T-cell (primary cell): ENCODE measurements at regions not wholly inside any gene's neighbourhood (a gene's known extent, or its start where the extent isn't known, plus 50 kb on each side); places are given as distances from the start of the nearest gene placed in this dataset.

Experiments used
- ATAC-seq, 4 experiments: fragments of 200-7000 bp in 3 of 4; fragments of 150-1000 bp in 1 of 4; cut with Tn5 transposase; replicated peaks in 1 of 4; 1 replicate in 3 of 4; 2 replicates in 1 of 4; pipeline ENCODE4 v1.10.0; 2021; ENCODE audit warnings: moderate library complexity in 3 of 4, mild to moderate bottlenecking in 2 of 4, moderate number of reproducible peaks in 1 of 4
- CTCF ChIA-PET, 2 donors: fragments of 300-600 bp; sonication (Branson Sonifier 250); formaldehyde crosslinking; loops; one replicate each; lab custom pipeline; 2022; ENCODE audit warnings: antibody characterized with exemption in 2 of 2; lab: Charles Lee
- POLR2A ChIA-PET, 2 donors: fragments of 300-600 bp; sonication (Branson Sonifier 250); formaldehyde crosslinking; loops; one replicate each; lab custom pipeline; 2022; ENCODE audit warnings: antibody characterized with exemption in 2 of 2; lab: Charles Lee
- DNase-seq, 35 experiments: peaks; one replicate each; pipeline versions ENCODE4 v3.0.0 to v3.0.0-alpha.2; 2013 to 2023
- H3K27ac ChIP-seq: one replicate; pipeline ENCODE4 v1.5.1; 2013; ENCODE audit warnings: low read length
- H3K27me3 ChIP-seq, 2 experiments: replicated peaks in 1 of 2; 1 replicate in 1 of 2; 2 replicates in 1 of 2; pipeline versions ENCODE4 v1.6.1 to v1.7.0; 2013; ENCODE audit warnings: low read length in 1 of 2, mixed read lengths in 1 of 2; ENCODE audit not compliant: control insufficient read depth in 2 of 2, insufficient read depth in 2 of 2; ENCODE audit errors: extremely low read depth in 1 of 2
- H3K36me3 ChIP-seq, 2 donors: 1 replicate in 1 of 2; 2 replicates in 1 of 2; pipeline versions ENCODE4 v1.6.1 to v1.7.0; 2013; ENCODE audit warnings: low read length in 1 of 2; ENCODE audit not compliant: control insufficient read depth in 2 of 2, insufficient read depth in 1 of 2; ENCODE audit errors: extremely low read depth in 1 of 2
- H3K4me1 ChIP-seq, 2 experiments: 1 replicate in 1 of 2; 2 replicates in 1 of 2; pipeline versions ENCODE4 v1.6.1 to v1.7.0; 2013; ENCODE audit warnings: low read length in 2 of 2, mixed read lengths in 1 of 2; ENCODE audit not compliant: insufficient read depth in 2 of 2, control insufficient read depth in 1 of 2; ENCODE audit errors: extremely low read depth in 1 of 2
- H3K4me3 ChIP-seq, 2 donors: 1 replicate in 1 of 2; 2 replicates in 1 of 2; pipeline versions ENCODE4 v1.5.1 to v1.7.0; 2013; ENCODE audit warnings: mild to moderate bottlenecking in 2 of 2, low read length in 1 of 2, moderate library complexity in 1 of 2; ENCODE audit not compliant: control insufficient read depth in 1 of 2; ENCODE audit errors: extremely low read depth in 1 of 2
- H3K9me3 ChIP-seq: 2 replicates; pipeline ENCODE4 v1.7.0; 2013
- H3K27ac Mint-ChIP-seq, 2 donors: one replicate each; pipeline ENCODE4 v1.8.0; 2020 to 2021; ENCODE audit warnings: mild to moderate bottlenecking in 2 of 2, mixed read lengths in 2 of 2
- H3K27me3 Mint-ChIP-seq, 2 donors: one replicate each; pipeline ENCODE4 v1.8.0; 2021 to 2022; ENCODE audit warnings: mixed read lengths in 2 of 2
- H3K36me3 Mint-ChIP-seq: one replicate; pipeline ENCODE4 v1.8.0; 2021; ENCODE audit warnings: mixed read lengths
- H3K4me1 Mint-ChIP-seq, 3 donors: one replicate each; pipeline ENCODE4 v1.8.0; 2020 to 2022; ENCODE audit warnings: mixed read lengths in 3 of 3, mild to moderate bottlenecking in 1 of 3
- H3K4me3 Mint-ChIP-seq, 3 donors: one replicate each; pipeline ENCODE4 v1.8.0; 2020 to 2022; ENCODE audit warnings: mild to moderate bottlenecking in 3 of 3, mixed read lengths in 3 of 3, moderate library complexity in 3 of 3
- H3K9me3 Mint-ChIP-seq, 3 donors: one replicate each; pipeline ENCODE4 v1.8.0; 2020 to 2022; ENCODE audit warnings: mixed read lengths in 3 of 3
- WGBS: methylation state at CpG from one replicate; pipeline ENCODE4 v1.1.5; 2013; ENCODE audit warnings: missing lambda C conversion rate; ENCODE audit not compliant: insufficient coverage; 5-methylcytosine and 5-hydroxymethylcytosine counted together

DNA sequence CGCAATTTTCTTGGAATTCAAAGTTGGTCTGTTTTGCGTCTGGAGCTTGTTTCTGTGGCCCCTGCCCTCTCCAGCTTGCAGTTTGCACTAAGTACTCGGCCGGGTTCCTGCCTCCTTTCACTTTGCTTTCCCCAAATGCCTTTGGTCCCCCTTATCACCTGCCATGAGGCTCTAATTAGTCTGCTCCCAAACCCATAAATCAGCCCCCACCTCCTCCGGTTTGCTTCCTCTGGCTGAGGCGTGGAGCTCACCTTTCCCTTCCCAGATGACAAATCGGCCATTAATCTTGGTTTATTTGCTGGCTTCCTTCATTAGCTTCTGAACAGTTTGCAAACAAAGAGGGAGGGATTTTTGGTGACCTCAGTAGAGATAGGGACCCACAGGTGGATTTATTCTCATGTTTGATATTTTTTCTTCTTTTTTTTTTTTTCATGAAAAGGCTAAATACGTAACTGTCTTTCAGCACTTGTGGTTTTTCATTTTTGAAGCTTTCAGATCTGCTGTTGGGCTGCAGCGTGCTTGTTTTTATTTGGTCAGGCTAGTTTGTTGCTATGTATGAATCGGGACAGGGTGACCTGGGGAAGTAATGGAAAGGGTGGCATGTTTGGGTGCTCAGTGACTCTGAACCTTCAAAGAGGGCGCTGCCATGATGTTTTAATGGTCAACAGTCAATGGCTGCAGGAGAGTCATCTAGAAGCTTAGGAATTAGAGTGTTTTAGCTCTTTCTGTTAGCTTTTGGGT lies 121.7 kb upstream of the JAG1 start:
- no peak overlapping the region for H3K4me3 Mint-ChIP-seq
- 49% methylated on average over 5 of the region's 11 CpGs for WGBS
- Histone ChIP-seq H3K27me3 (no peaks in the 10 kb centered on the region), H3K27ac (no peak overlapping the region), H3K4me3 (no peak overlapping the region), H3K36me3 (no peaks in the 10 kb centered on the region), H3K9me3 (no peaks in the 10 kb centered on the region), H3K4me1 (no peaks in the 10 kb centered on the region)
- DNase-seq (no peak), ATAC-seq (no peak)
- H3K9me3 Mint-ChIP-seq: peaks cover 0 to 5% (median 0%) of the 10 kb centered on the region in 3 donors
- H3K36me3 Mint-ChIP-seq: no peaks in the 10 kb centered on the region
- H3K4me1 Mint-ChIP-seq: peaks cover 0 to 4% (median 0%) of the 10 kb centered on the region in 3 donors
- peaks cover 0 to 5% of the 10 kb centered on the region in 2 donors for H3K27me3 Mint-ChIP-seq
- CTCF ChIA-PET: no interaction called here
- H3K27ac Mint-ChIP-seq: no peak overlapping the region
- POLR2A ChIA-PET: no interaction called here

DNA sequence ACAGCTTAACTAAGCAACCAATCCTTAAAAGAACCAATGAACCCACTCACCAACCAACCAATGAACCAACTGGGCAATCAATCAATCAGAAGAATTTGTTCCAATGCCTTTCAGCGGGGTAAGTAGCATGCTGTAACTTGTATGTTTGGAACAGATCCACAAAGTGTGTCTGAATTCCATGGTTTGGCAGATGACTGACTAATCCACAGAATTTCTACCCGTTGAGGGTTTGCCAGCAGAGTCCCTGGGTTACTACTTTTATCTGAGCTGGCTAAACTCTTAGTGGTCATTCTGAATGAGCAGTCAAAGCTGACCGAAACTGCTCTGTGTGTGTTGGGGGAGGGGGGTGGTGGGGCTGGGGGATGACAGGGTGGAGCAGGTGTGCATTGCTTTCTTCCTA lies 125.0 kb upstream of the JAG1 start:
- H3K4me3 Mint-ChIP-seq: no peak overlapping the region
- Histone ChIP-seq H3K9me3 (no peaks in the 10 kb centered on the region), H3K36me3 (no peaks in the 10 kb centered on the region), H3K4me3 (no peak overlapping the region), H3K27me3 (no peaks in the 10 kb centered on the region), H3K4me1 (no peaks in the 10 kb centered on the region), H3K27ac (no peak overlapping the region)
- DNase-seq (no peak), ATAC-seq (no peak)
- H3K36me3 Mint-ChIP-seq: no peaks in the 10 kb centered on the region
- H3K27ac Mint-ChIP-seq: no peak overlapping the region
- peaks cover 3 to 5% of the 10 kb centered on the region in 2 donors for H3K27me3 Mint-ChIP-seq
- POLR2A ChIA-PET: no interaction called here
- CTCF ChIA-PET: no interaction called here
- peaks cover 0 to 13% (median 0%) of the 10 kb centered on the region in 3 donors for H3K9me3 Mint-ChIP-seq
- WGBS: 50% methylated on average over 1 of the region's 3 CpGs
- H3K4me1 Mint-ChIP-seq: no peaks in the 10 kb centered on the region

DNA sequence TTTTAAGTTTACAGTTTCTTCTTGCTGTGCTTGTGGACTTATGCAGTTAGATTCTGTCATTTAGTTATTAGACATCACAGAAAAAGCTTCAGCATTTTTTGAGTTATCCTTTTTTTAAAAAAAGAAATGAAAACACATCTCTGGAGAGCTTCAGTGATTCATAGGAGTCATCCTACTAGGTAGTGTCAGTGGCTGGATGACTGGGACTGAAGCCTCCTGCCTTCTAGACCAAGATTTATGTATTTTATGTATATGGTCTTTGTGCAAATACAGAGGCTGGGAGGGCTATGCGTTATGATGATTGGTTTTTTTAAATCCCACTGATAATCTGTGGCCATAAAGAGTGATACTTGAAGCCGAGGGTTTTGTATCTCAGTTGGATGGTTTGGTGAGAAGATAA lies 125.9 kb upstream of the JAG1 start:
- ChIA-PET CTCF (no interaction called here), POLR2A (no interaction called here)
- ATAC-seq (no peak), DNase-seq (no peak)
- no peak overlapping the region for H3K4me3 Mint-ChIP-seq
- 71% methylated on average over 2 of the region's 2 CpGs for whole genome bisulfite sequencing
- no peak overlapping the region for H3K27ac Mint-ChIP-seq
- peaks cover 0 to 13% (median 0%) of the 10 kb centered on the region in 3 donors for H3K9me3 Mint-ChIP-seq
- no peaks in the 10 kb centered on the region for H3K4me1 ChIP-seq
- H3K27me3 ChIP-seq: no peaks in the 10 kb centered on the region
- no peak overlapping the region for H3K27ac ChIP-seq
- no peaks in the 10 kb centered on the region for H3K4me1 Mint-ChIP-seq
- H3K4me3 ChIP-seq: no peak overlapping the region
- H3K27me3 Mint-ChIP-seq: peaks cover 5 to 6% of the 10 kb centered on the region in 2 donors
- H3K36me3 Mint-ChIP-seq: no peaks in the 10 kb centered on the region
- no peaks in the 10 kb centered on the region for H3K9me3 ChIP-seq
- H3K36me3 ChIP-seq: no peaks in the 10 kb centered on the region

DNA sequence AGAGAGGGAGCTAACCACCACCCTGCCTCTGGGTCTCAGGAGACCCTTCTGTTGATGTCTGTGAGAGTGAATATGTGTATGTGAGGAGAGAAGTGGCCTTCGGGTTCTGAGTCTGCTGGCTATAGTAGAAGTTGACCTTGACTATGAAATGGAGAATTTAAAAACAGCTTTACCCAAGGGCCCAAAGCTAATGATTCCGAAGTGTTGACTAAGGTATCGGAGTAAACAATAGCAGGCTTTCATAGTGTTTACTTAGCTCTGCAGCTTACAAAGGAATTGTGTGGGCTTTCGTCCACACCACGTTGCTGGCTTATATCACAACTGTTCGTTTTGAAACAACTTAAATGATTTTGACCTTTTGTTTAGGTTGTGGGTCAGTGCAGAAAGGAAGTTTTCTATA lies 126.5 kb upstream of the JAG1 start:
- DNase-seq (no peak), ATAC-seq (no peak)
- ChIA-PET POLR2A (no interaction called here), CTCF (no interaction called here)
- H3K27me3 Mint-ChIP-seq: peaks cover 5 to 6% of the 10 kb centered on the region in 2 donors
- no peaks in the 10 kb centered on the region for H3K4me1 Mint-ChIP-seq
- Histone ChIP-seq H3K27ac (no peak overlapping the region), H3K27me3 (no peaks in the 10 kb centered on the region), H3K36me3 (no peaks in the 10 kb centered on the region), H3K4me3 (no peak overlapping the region), H3K9me3 (no peaks in the 10 kb centered on the region), H3K4me1 (no peaks in the 10 kb centered on the region)
- H3K9me3 Mint-ChIP-seq: peaks cover 0 to 13% (median 0%) of the 10 kb centered on the region in 3 donors
- H3K36me3 Mint-ChIP-seq: no peaks in the 10 kb centered on the region
- no peak overlapping the region for H3K4me3 Mint-ChIP-seq
- 93% methylated on average over 3 of the region's 6 CpGs for WGBS
- H3K27ac Mint-ChIP-seq: no peak overlapping the region

DNA sequence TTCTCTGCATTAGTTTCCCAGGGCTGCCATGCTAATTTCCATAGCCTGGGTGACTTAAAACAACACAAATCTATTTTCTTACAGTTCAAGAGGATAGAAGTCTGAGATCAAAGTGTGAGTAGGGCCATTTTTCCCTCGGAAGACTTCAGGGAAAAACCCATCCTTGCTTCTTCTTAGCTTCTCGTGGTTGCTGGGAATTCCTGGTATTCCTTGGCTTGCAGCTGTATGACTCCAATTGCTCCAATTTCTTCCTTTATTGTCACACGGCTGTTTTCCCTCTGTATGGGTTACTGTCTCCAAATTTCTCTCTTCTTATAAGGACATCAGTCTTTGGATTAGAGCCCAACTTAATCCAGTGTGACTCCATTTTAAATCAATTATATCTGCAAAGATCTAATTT lies 128.4 kb upstream of the JAG1 start:
- Histone ChIP-seq H3K27me3 (no peaks in the 10 kb centered on the region), H3K4me3 (no peak overlapping the region), H3K9me3 (no peaks in the 10 kb centered on the region), H3K36me3 (no peaks in the 10 kb centered on the region), H3K27ac (no peak overlapping the region), H3K4me1 (no peaks in the 10 kb centered on the region)
- Mint-ChIP-seq H3K4me3 (no peak overlapping the region), H3K27ac (no peak overlapping the region), H3K27me3 (peaks cover 0 to 6% of the 10 kb centered on the region in 2 donors), H3K4me1 (no peaks in the 10 kb centered on the region), H3K9me3 (peaks cover 0 to 8% (median 0%) of the 10 kb centered on the region in 3 donors), H3K36me3 (no peaks in the 10 kb centered on the region)
- WGBS: 60% methylated on average over 2 of the region's 3 CpGs
- ATAC-seq (no peak), DNase-seq (no peak)
- POLR2A ChIA-PET: no interaction called here
- CTCF ChIA-PET: no interaction called here

- CTCF ChIA-PET: no interaction called here
- DNase-seq: no peak
- Mint-ChIP-seq H3K27me3 (peaks cover 0 to 6% of the 10 kb centered on the region in 2 donors), H3K27ac (no peak overlapping the region), H3K9me3 (peaks cover 0 to 16% (median 0%) of the 10 kb centered on the region in 3 donors), H3K4me3 (no peak overlapping the region), H3K36me3 (no peaks in the 10 kb centered on the region), H3K4me1 (no peaks in the 10 kb centered on the region)
- H3K27me3 ChIP-seq: peaks cover 0 to 3% of the 10 kb centered on the region in 2 experiments
- 80% methylated on average over 1 of the region's 7 CpGs for WGBS
- POLR2A ChIA-PET: no interaction called here
- H3K27ac ChIP-seq: no peak overlapping the region
- no peaks in the 10 kb centered on the region for H3K36me3 ChIP-seq
- no peaks in the 10 kb centered on the region for H3K9me3 ChIP-seq
- ATAC-seq: no peak
- no peaks in the 10 kb centered on the region for H3K4me1 ChIP-seq
- H3K4me3 ChIP-seq: no peak overlapping the region
Observed at GRCh38 chr20:10805764-10806163, 132.0 kb upstream of the JAG1 start.
